CD14-positive monocyte (primary cell): ENCODE measurements at regions not wholly inside any gene's neighbourhood (a gene's known extent, or its start where the extent isn't known, plus 50 kb on each side); places are given as distances from the start of the nearest gene placed in this dataset.

ENCODE experiments used
- DNase-seq, 3 donors: peaks; one replicate each; pipeline ENCODE4 v3.0.0-alpha.2; 2011 to 2022
- H2AFZ ChIP-seq: 2 replicates; pipeline ENCODE4 v1.6.0; 2012; ENCODE audit warnings: mild to moderate bottlenecking, low read depth, low read length, inconsistent platforms; ENCODE audit not compliant: insufficient read depth, poor library complexity, severe bottlenecking
- H3K27ac ChIP-seq, 2 donors: 1 replicate in 1 of 2; 2 replicates in 1 of 2; pipeline ENCODE4 v1.5.1; 2012 to 2013; ENCODE audit warnings: low read length in 2 of 2, control low read depth in 1 of 2, inconsistent platforms in 1 of 2, low read depth in 1 of 2, mild to moderate bottlenecking in 1 of 2
- H3K27me3 ChIP-seq, 2 donors: one replicate each; pipeline versions ENCODE4 v1.6.0 to v1.6.1; 2011 to 2013; ENCODE audit warnings: low read length in 2 of 2; ENCODE audit not compliant: control insufficient read depth in 2 of 2, insufficient read depth in 2 of 2
- H3K36me3 ChIP-seq, 2 donors: replicated peaks in 1 of 2; 1 replicate in 1 of 2; 2 replicates in 1 of 2; pipeline versions ENCODE4 v1.5.1 to v1.6.1; 2012 to 2013; ENCODE audit warnings: low read length in 2 of 2, control low read depth in 1 of 2, inconsistent platforms in 1 of 2, mild to moderate bottlenecking in 1 of 2; ENCODE audit not compliant: insufficient read depth in 2 of 2, control insufficient read depth in 1 of 2
- H3K4me1 ChIP-seq, 2 donors: 1 replicate in 1 of 2; 2 replicates in 1 of 2; pipeline versions ENCODE4 v1.5.1 to v1.6.1; 2012 to 2013; ENCODE audit warnings: low read length in 2 of 2, control low read depth in 1 of 2, inconsistent platforms in 1 of 2, mild to moderate bottlenecking in 1 of 2, moderate library complexity in 1 of 2; ENCODE audit not compliant: insufficient read depth in 2 of 2, control insufficient read depth in 1 of 2
- H3K4me2 ChIP-seq: replicated peaks from 2 replicates; pipeline ENCODE3; 2012; ENCODE audit warnings: low read length, moderate library complexity, mild to moderate bottlenecking; ENCODE audit not compliant: poor library complexity, severe bottlenecking; ENCODE audit errors: extremely low read depth
- H3K4me3 ChIP-seq, 3 experiments: fragments of 200-600 bp in 1 of 3; sonication (generic) in 1 of 3; replicated peaks in 1 of 3; 1 replicate in 2 of 3; 2 replicates in 1 of 3; pipeline ENCODE4 v1.5.1; 2011 to 2013; ENCODE audit warnings: low read length in 3 of 3, mild to moderate bottlenecking in 3 of 3, control low read depth in 2 of 3, low read depth in 2 of 3, inconsistent platforms in 1 of 3, moderate library complexity in 1 of 3
- H3K79me2 ChIP-seq: 2 replicates; pipeline ENCODE4 v1.6.0; 2012; ENCODE audit warnings: mild to moderate bottlenecking, control low read depth, inconsistent platforms, low read length, moderate library complexity; ENCODE audit not compliant: insufficient read depth
- H3K9ac ChIP-seq: 2 replicates; pipeline ENCODE4 v1.6.0; 2017; ENCODE audit warnings: low read length, mild to moderate bottlenecking; ENCODE audit not compliant: insufficient read depth, poor library complexity, severe bottlenecking
- H3K9me3 ChIP-seq, 2 donors: replicated peaks in 1 of 2; 1 replicate in 1 of 2; 2 replicates in 1 of 2; pipeline versions ENCODE4 v1.5.1 to v1.6.1; 2012 to 2013; ENCODE audit warnings: low read length in 2 of 2, control low read depth in 1 of 2; ENCODE audit not compliant: control insufficient read depth in 1 of 2, insufficient read depth in 1 of 2
- H4K20me1 ChIP-seq: 2 replicates; pipeline ENCODE4 v1.6.0; 2012; ENCODE audit warnings: mild to moderate bottlenecking, low read length, control low read depth, moderate library complexity; ENCODE audit not compliant: insufficient read depth
- H3K27ac Mint-ChIP-seq, 7 donors: one replicate each; pipeline ENCODE4 v1.8.0; 2020; ENCODE audit warnings: mild to moderate bottlenecking in 7 of 7, mixed read lengths in 7 of 7, moderate library complexity in 6 of 7, inconsistent platforms in 2 of 7
- H3K27me3 Mint-ChIP-seq, 3 donors: one replicate each; pipeline ENCODE4 v1.8.0; 2021 to 2022; ENCODE audit warnings: low read depth in 3 of 3, mild to moderate bottlenecking in 3 of 3, mixed read lengths in 3 of 3, moderate library complexity in 3 of 3, inconsistent platforms in 1 of 3
- H3K36me3 Mint-ChIP-seq, 2 donors: one replicate each; pipeline ENCODE4 v1.8.0; 2020; ENCODE audit warnings: mixed read lengths in 2 of 2, inconsistent platforms in 1 of 2, mild to moderate bottlenecking in 1 of 2
- H3K4me1 Mint-ChIP-seq: one replicate; pipeline ENCODE4 v1.8.0; 2020; ENCODE audit warnings: mild to moderate bottlenecking, mixed read lengths
- H3K4me3 Mint-ChIP-seq, 2 donors: one replicate each; pipeline ENCODE4 v1.8.0; 2020; ENCODE audit warnings: mild to moderate bottlenecking in 2 of 2, mixed read lengths in 2 of 2, moderate library complexity in 1 of 2
- H3K9me3 Mint-ChIP-seq, 7 donors: one replicate each; pipeline ENCODE4 v1.8.0; 2020 to 2022; ENCODE audit warnings: mixed read lengths in 7 of 7, mild to moderate bottlenecking in 6 of 7, moderate library complexity in 6 of 7, inconsistent platforms in 2 of 7
- CTCF ChIP-seq: fragments of 200-600 bp; IDR thresholded peaks from one replicate; pipeline ENCODE4 v1.8.0; 2022; ENCODE audit warnings: antibody characterized with exemption, mild to moderate bottlenecking
- WGBS: methylation state at CpG from one replicate; pipeline ENCODE4 v1.1.5; 2013; ENCODE audit warnings: missing lambda C conversion rate; ENCODE audit not compliant: insufficient coverage; 5-methylcytosine and 5-hydroxymethylcytosine counted together
- intact Hi-C, 2 donors: fragments of 100-400 bp; cut with micrococcal nuclease; formaldehyde crosslinking; loops; one replicate each; pipeline versions ENCODE4 v1.15.0 to v1.15.1; 2023

DNA sequence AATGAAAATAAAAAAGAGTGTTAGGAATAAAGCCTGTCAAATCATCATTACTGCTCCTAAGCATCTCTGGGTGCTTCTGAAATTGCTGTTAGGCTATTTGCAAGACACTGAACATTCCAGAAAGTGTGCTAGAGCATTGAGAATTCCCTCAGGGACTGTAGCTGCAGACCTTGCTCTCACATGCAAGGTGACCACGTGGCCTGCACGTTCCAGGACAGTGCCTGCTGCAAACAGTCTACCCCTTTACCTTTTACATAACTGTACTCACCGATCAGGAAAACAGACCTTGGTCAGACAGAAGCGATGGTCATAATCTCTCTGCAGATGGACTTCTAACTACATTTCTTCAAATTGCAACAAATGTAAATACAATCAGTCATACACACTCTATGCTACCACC, 164.5 kb downstream of the PSMG1 start:
- H3K9me3 ChIP-seq = no peaks in the 10 kb centered on the region
- DNase-seq = no peak
- H3K4me3 Mint-ChIP-seq = no peak overlapping the region
- no peak overlapping the region for H3K4me2 ChIP-seq
- peaks cover 62 to 78% of the 10 kb centered on the region in 2 donors for H3K4me1 ChIP-seq
- no peak overlapping the region for H2AFZ ChIP-seq
- no peak overlapping the region for H3K27ac Mint-ChIP-seq
- intact Hi-C loops = loop anchor here (5.0 to 10.0 kb wide), 4 partner anchors 74 to 284 kb away; no protein-coding TSS in a partner anchor
- no peak overlapping the region for H3K9ac ChIP-seq
- H3K4me3 ChIP-seq = no peak overlapping the region
- peaks cover 0 to 3% of the 10 kb centered on the region in 2 donors for H3K36me3 Mint-ChIP-seq
- peaks cover 5% of the 10 kb centered on the region for H3K79me2 ChIP-seq
- no peak for TF ChIP-seq CTCF
- peaks cover 53% of the 10 kb centered on the region for H3K4me1 Mint-ChIP-seq
- H3K9me3 Mint-ChIP-seq = peaks cover 0 to 3% (median 0%) of the 10 kb centered on the region in 7 donors
- H3K27me3 Mint-ChIP-seq = peaks cover 0 to 3% (median 3%) of the 10 kb centered on the region in 3 donors
- H3K36me3 ChIP-seq = no peaks in the 10 kb centered on the region
- no peak overlapping the region for H3K27ac ChIP-seq
- H4K20me1 ChIP-seq = no peaks in the 10 kb centered on the region
- 93% methylated on average over 4 of the region's 4 CpGs for WGBS
- H3K27me3 ChIP-seq = no peaks in the 10 kb centered on the region

DNA sequence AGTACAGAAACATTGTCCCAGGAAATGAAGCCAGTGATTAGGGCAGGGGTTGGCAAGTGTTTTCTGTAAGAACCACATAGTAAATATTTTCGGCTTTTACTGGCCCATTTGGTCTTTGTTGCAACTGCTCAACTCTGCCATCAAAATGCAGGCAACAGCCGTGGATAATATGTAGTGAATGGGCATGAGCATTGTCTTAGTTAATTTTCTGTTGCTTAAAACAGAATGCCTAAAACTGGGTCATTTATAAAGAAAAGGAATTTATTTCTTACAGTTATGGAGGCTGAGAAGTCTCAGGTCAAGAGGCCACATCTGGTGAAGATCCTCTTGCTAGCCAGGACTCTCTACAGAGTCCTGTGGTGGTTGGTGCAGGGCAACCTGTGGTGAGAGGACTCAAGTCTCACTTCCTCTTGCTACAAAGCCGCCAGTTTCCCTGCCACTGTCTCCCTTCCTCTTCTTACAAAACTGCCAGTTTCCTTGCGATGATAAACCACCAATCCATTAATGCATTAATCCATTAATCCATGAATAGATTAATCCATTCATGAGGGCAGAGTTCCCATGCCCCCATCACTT, 166.4 kb downstream of the PSMG1 start:
- H3K4me2 ChIP-seq = peak overlapping the region; percentile 39
- TF ChIP-seq CTCF = no peak
- peak overlapping the region; percentile 39 to 50 for H3K27ac ChIP-seq
- H2AFZ ChIP-seq = no peak overlapping the region
- H3K4me3 ChIP-seq = peak overlapping the region in 1 of 3 experiments; percentile 22
- peak; percentile 81 to 93 (median 90) for DNase-seq
- peaks cover 67 to 83% of the 10 kb centered on the region in 2 donors for H3K4me1 ChIP-seq
- Mint-ChIP-seq H3K36me3 (no peaks in the 10 kb centered on the region), H3K9me3 (peaks cover 0 to 3% (median 0%) of the 10 kb centered on the region in 7 donors), H3K4me3 (peak overlapping the region in 1 of 2 donors; percentile 42), H3K27me3 (peaks cover 0 to 3% (median 3%) of the 10 kb centered on the region in 3 donors), H3K4me1 (peaks cover 50% of the 10 kb centered on the region), H3K27ac (peak overlapping the region; percentile 63 to 89 (median 84))
- intact Hi-C loops = loop anchor here (2.0 to 10.0 kb wide), 5 partner anchors 16 to 282 kb away; no protein-coding TSS in a partner anchor
- no peaks in the 10 kb centered on the region for H3K36me3 ChIP-seq
- no peaks in the 10 kb centered on the region for H4K20me1 ChIP-seq
- 27% methylated on average over 2 of the region's 4 CpGs for WGBS
- no peaks in the 10 kb centered on the region for H3K27me3 ChIP-seq
- H3K79me2 ChIP-seq = peaks cover 11% of the 10 kb centered on the region
- H3K9ac ChIP-seq = no peak overlapping the region
- no peaks in the 10 kb centered on the region for H3K9me3 ChIP-seq
